HG03103 (cell line): ENCODE measurements at regions not wholly inside any gene's neighbourhood (a gene's known extent, or its start where the extent isn't known, plus 50 kb on each side); places are given as distances from the start of the nearest gene placed in this dataset.

Source experiments
- ATAC-seq: cut with Tn5 transposase; IDR thresholded peaks from one replicate; pipeline ENCODE4 v1.9.1; 2021; ENCODE audit warnings: low read depth; ENCODE audit not compliant: unreplicated experiment

DNA sequence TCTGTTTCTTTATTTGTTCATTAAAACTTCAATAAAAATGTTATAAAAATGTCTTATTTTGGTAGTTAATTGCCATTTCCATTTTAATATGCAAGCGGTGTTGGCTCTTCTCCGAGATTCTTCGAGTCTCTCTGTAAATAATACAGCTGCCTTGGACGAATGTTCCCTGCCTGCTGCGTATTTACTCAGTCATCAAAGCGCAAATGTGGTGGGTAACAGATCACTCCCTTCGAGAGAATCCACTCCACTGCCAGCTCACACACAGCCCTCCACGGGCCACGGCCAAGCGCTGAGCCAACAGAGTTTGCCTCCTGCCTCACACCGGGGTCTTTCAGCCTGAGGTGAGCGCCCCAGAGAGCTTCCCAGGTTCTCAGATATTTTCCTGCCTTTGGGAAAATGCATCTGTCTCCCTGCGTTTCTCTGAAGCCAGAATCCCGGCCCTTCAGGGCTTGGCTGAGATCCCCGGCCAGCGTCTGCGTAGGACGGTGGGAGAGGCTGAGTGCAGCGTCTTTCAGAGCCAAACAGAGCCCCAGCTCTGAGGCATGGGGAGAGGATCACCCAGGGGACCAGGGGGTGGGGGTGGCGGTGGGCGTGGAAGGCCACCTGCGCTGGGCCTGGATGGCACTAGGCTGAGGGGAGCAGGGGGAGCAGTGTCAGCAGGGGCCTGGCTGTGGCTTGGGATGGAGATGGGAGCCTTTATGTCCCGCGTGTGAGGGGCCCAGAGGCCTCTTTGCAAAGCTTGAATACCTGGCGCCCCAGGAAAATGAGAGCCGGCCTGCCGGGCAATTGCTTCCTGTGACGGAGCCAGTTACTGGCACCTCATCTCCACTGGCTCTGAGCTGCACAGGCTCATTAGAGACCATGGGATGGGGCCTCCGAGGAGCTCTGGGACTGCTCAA, 248.7 kb downstream of the RBFOX3 start:
- no peak for ATAC-seq

- ATAC-seq, result no peak
These were observed 249.6 kb downstream of the RBFOX3 start for GRCh38 chr17:79361221-79361734.

DNA sequence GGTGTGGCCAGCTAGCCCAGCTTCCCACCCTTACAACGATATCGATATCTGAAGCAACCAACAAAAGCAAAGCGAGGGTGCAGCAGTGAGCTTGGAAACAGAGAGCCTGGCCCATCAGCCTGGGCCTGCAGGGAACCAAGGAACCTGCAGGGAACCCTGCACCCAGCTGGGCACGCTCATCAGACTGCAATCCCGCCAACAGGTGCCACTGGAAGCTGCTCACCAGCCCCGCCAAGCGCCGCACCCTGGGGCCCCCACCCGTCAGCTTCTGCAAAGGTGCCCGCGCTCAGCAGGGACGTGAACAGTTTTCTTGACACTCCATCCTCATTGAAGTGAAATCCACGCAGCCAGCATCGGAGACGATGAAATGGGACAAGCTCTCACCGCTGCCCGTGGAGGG, 250.7 kb downstream of the RBFOX3 start:
- ATAC-seq, result no peak

DNA sequence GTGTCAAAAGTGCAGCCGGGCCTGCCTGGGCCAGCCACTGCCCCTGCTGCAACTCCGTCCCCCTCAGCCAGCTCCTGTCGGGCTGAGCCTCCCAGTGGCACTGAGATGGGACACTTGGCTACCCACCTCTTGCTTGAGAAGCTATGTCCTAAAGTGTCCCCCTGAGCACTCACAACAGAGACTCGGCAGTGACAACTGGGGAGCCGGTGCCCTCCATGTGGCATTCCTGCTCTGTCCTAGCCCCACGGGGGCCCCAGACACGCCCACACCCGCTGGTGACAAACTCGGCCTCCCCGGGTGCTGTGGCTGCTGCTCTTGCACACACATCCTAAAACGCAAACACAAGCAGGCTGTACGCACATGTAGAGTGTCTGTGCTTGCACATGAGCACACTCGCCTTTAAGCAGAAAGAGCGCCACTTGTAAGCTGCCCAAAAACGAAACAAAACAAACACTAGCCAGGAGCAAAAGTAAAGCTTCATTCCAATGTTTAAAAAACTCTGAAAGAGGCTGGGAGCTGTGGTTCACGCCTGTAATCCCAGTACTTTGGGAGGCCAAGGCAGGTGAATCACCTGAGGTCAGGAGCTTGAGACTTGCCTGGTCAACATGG, 253.9 kb downstream of the RBFOX3 start:
- ATAC-seq, result no peak

GRCh38 chr17:79355165-79355564, 255.7 kb downstream of the RBFOX3 start:
- ATAC-seq, result no peak

GRCh38 chr17:79354173-79354820, 256.6 kb downstream of the RBFOX3 start:
- ATAC-seq, result no peak

- no peak for ATAC-seq
These were observed 257.3 kb downstream of the RBFOX3 start for GRCh38 chr17:79353548-79353947.

- ATAC-seq, result no peak
These were observed 257.8 kb downstream of the RBFOX3 start for GRCh38 chr17:79353016-79353415.

DNA sequence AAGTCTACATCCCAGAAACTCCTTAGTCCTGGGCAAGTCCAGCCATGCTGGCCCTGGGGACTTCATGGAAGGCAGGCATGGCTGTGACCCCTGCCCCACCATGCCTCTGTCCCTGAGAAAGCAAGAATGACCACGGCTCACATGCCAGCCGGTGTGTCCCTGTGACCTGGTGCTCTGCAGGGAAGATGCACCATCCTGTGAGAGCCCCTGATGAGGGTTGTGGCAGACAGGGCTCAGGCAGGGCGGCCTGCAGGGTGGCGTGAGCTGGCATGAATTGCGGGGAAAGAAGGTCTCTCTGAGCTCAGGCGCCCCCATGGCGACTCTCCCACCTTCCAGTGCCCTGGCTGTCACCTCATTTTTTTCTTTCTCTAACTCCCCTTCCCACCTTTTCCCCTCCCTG, 260.3 kb downstream of the RBFOX3 start:
- no peak for ATAC-seq

DNA sequence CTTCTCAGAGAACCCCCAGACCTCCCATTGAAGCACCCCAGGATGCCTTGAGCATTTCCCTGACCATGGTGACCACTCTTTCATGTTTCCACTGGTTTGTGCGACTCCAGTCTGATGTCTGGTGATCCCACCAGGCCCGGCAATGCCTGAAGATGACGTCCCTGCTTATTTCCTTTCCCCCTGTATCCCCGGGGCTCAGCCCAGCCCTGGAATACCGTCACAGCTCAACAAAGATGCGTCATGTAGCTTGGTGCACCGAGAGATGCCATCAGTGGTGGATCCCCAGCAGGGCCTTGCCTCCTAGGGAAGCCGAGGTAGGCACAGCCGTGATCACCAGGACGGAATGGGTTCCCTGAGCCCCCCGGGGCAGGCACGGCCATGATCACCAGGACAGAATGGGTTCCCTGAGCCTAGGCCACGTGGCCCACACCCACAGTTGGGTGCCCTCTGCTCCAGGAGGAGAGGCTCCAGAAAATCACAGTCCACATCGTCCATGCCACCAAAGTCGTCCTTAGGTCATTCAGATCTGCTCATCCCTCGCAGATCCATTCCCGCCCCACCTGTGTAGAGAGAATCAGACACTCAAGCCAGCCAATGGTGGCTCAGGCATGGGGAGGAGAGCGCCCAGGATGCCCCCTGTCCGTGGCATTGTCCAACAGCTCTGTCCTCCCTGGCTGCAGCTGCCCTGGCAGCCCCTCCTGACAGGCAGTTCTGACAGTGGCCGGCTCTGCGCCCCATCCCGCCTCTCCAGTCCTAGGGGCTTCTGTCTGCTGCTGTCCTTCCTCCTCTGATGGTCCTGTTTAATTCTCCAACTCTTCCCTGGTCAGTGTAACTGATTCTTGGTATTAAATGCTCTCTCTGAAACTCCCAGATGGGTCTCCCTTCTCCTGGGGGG, 261.1 kb downstream of the RBFOX3 start:
- no peak for ATAC-seq

GRCh38 chr17:79342376-79342775, 267.8 kb downstream of the ENGASE start:
- no peak for ATAC-seq

GRCh38 chr17:79341816-79342215, 267.2 kb downstream of the ENGASE start:
- no peak for ATAC-seq

DNA sequence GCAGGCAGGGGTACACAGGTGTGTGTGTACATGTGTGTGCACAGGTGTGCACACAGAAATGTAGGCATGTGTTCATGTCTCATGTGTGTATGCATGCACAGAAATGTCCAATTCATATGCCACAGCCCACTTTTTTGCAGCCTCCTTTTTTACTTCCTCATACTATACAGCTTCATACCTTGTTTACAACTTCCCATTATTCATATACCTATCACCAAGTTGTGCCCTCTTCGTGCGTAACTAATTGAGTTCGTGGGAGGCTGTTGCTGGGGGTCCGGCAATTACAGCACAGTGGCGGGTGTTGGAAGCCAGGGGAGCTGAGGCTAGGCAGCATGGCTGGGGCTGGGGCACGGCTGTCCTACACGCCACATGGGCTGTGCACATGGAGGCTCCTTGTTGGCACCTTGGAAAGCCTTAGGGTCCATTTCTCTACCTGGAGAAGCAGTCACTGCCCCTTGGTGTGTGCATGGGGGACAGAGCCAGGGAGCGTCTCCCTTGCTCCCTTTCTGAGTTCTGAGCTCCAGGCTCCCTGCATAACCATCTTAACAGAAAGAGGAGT, 266.7 kb downstream of the ENGASE start:
- ATAC-seq, result no peak

DNA sequence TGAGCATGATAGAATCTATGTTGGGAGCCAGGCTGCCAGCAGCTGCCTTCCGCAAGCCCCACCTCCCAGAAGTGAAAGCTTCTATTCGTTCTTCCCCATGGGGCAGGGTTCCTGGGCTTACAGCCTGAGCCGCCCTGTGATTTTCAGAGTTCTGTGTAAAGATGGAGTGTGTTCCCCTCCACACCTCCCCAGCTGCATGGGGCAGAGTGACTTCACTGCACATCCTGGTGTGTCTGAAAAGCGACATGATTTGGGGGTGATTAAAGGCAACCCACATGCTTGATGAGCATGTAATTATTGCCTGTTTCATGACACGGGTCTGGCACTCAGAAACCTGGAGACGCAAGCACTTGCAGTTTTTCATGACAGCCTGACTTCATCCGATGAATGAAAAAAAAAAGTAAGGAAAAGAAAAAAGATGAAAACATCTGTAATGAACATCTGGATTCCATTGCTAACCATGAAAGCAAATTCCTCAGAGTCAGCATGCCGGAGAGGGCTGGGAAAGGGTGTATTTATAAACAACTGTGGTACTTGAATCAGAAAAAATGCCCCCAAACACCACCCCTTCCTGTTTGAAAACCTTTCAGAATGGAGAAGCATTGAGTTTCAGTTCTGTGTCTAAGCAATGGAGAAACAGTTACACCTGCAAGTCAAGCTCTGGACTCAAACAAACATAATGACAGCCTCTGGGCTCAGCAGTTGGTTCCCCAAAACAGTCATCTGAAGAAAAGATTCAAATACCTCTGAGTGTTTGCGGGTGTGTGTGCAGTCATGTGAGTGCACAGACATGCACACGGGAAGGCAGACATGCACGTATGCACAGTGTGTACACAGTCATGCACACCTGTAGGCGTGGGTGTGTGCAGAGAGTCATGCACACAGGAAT, 266.0 kb downstream of the ENGASE start:
- ATAC-seq, result peak; percentile 76

DNA sequence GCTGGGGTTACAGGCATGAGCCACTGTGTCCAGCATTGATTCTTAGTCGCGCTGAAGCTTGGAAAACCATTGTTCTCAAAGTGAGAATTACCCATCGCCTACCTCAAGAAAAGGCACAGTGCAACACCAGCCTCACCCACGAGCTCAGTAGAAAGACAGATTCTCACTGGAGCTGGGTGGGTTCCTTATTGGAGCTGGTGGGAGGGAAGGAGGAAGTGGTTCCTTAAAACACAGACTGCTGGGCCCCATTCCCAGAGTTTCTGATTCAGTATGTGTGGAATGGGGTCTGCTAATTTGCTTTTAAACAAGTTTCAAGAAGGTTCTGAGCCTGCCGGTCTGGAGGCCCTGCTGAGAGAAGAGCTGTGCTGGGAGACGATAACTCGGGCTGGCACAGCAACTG, 264.7 kb downstream of the ENGASE start:
- no peak for ATAC-seq

DNA sequence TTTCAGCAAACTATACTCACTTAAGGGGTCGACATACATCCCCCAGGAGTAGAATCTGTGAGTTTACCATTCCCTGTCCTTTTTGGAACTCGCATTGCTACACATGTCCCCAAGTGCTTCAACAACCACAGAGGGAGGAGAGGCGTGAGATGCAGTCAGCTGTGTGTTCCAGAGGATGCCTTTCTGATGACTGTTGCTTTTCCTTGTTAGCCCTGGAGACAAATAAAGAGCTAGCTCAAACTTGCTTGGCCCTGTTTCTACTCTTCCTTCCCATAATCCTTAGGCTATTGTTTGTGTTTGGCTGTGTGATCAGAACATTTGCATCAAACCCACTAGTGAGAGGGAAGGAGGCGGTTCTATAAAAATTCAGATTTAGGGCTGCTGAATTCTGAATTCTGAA, 264.0 kb downstream of the ENGASE start:
- no peak for ATAC-seq

DNA sequence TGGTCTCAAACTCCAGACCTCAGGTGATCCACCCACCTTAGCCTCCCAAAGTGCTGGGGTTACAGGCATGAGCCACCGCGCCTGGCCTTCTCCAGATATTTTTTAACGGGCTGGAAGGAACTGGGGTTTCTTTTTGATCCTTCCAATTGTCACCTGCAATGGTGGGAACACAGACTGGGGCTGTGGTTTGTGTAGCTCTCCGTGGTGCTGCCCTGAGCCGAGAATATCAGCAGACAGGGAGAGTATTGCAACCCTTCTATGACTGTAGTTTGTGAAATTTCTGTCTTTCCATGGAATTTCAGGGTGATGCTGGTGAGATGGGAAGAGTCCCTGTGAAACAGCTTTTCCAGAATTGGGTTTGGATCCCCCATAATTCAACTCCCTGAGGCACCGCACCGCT, 263.5 kb downstream of the ENGASE start:
- ATAC-seq, result no peak

DNA sequence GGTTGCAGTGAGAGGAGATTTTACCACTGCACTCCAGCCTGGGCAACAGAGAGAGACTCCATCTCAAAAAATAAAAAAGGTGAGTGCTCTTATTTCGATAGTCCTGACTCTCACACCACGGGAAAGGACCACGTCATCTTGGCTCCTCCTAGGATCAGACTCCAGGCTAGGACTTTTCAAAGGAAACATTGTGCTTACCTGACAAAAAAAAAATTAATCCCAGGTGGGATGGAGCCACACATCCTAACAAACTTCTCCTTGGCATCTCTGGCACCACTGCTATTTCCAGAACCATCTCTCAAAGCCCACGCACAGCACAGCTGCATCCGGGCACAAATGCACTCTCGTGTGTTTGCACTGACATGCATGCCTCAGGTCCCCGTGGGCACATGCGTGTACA, 262.4 kb downstream of the ENGASE start:
- no peak for ATAC-seq

GRCh38 chr17:79335456-79335855, 260.8 kb downstream of the ENGASE start:
- no peak for ATAC-seq
